ENCODE measurements at regions not wholly inside any gene's neighbourhood (a gene's known extent, or its start where the extent isn't known, plus 50 kb on each side); places are given as distances from the start of the nearest gene placed in this dataset.
"Not testable (repeated sequence)": the region's sequence is repeated elsewhere in the genome, so short reads cannot be mapped to it uniquely, and the experiment has no call there.

DNA sequence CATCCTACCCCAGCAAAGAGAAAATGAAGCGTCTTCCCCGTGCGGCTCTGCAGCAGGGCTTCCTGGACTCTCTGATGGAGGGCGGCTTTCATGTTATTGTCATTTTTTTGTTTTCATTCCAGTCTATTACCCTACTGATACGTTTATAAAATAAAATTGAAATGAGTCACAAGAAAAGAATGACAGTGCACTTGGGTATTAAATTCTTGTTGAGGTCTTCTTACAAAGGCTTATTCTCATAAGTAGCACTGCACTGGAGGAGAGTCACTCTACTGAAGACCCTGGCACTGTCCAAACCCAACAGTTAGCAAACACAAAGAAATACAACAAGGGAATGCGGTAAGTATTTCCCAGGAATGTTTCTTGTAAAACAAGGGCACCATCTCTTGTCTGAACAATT is 379.3 kb downstream of the MAFB start:
- no peak for DNase-seq

DNA sequence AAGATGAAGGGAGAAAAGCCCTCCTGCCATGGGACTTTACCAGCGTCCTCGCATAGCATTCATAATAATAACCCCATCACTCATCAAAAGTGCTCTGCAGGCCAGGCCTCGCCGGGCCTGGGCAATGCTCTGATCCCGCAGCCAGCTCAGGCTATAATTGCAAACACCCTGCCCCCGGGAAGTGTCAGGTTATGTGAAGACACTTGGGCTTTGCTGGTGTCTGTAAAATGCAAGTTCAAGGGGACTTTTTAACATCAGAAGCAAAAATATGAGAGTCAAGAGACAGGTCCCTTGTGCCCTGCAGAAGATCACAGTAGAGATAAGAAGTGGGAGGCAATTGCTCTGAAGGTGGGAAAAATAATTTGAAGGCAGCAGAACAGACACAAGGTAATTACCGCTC is 381.0 kb downstream of the MAFB start:
- DNase-seq = no peak

DNA sequence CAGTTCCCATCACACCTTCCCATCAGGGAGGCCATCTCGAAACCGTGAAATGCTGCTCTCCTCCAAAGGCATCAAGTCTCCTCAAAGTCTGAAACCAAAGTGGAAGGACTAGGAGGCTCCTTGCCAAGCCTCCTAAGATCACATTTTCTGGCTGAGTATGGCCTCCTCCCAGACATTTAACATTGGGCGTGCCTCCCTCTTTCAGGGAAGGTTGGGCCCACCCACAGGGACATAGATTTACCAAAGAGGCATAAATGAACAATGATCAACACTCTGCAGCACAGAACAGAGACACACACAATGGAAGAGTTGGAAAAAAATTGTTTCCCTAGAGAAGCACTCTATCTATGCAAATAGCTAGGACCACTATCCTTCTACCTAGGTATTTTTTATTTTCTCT is 381.8 kb downstream of the MAFB start:
- DNase-seq = no peak

DNA sequence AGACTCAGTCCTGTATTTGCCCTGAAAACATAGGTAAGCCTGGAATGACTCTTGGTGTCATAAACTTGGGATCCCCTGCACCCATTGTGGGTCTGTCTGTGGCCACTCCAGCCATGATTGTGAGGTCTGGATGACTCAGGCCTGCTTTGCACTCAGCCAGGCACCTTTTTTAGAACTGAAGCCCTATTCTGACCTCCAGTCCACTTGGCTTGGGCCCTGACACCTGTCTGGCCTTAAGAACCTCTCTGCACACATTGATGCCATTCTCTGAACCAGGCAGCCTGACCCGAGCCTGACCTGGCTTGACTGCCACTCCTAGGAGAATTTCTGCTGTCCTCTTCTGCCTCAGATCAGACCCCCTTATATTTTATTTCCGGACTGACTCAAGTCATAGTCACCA is 383.7 kb downstream of the MAFB start:
- DNase-seq = no peak

DNA sequence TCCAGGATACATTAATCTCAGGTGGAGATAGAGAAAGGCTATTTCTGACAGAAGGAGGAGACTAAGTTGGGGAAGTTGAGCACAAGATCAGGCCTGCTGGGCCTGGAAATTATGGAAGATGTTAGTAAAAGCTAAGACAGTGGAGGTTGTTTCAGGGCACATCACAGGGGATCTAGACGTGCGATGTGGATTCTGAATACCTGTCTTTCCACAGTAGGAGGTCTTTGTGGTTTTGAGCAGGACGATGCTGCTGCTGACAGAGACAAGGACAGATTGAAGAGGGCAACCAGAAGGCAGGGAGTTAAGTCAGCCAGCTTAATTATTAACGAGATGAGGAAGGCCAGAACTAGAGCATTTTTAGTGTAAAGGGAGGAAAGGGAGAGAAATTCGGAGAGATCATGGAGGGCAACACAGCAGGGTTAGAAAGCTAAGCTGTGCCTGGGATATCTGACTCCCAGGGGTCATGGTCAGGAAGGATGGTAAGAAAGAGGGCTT is 384.9 kb downstream of the MAFB start:
- no peak for DNase-seq

DNA sequence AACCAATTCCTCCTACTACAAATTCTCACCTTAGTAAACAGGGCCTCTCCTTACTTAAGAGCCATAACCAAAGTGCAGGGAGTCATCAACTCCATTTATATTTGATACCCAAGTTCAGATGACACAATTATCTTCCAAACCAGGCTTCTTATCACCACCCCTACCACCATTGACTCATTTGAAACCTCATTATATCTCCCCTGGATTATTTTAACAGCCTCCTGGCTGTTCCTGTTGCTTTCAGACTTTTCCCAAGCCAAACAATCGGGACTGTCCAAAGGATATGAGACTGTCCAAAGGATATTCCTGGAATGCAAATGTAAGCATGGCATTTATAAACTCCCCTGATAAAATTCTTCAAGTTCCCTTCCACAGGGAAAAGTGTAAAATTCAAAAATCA is 394.3 kb downstream of the MAFB start:
- no peak for DNase-seq

DNA sequence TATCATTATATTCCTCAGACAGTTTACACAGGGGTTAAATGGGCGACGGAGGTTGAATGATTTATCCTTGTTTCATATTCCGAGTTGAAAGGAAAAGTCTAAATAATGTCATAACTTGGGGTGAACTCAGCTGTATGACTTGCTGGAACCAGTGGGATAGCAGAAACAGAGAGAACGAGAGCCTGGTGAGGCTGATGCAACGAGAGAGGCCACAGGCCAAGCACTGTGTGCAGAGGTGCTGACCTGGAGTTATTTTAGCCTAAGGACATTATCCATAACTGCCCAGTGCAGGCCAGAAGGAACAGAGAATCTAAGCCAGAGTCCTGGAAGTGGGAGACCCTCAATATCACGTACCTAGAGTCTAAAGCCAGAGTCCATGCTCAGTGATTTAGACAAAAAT is 394.9 kb downstream of the MAFB start:
- no peak for DNase-seq

DNA sequence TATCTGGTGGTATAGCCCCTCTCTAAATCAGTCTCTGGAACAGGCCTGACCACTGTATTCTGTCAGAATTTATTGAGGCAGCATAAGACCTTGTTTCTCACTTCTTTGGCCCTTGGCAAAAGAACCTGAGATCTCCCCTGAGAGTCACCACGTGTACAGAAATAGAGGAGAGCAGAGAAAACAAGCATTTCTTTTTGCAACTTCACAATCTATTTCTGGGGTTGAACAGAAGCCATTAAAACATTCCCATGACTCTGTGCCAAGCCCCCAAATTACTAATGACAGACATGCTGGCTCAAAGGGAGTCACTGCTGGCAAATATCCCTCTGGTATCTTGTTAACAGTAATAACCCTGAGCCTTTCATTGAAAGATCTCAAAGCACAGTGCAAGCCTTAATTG is 395.3 kb downstream of the MAFB start:
- DNase-seq = no peak

DNA sequence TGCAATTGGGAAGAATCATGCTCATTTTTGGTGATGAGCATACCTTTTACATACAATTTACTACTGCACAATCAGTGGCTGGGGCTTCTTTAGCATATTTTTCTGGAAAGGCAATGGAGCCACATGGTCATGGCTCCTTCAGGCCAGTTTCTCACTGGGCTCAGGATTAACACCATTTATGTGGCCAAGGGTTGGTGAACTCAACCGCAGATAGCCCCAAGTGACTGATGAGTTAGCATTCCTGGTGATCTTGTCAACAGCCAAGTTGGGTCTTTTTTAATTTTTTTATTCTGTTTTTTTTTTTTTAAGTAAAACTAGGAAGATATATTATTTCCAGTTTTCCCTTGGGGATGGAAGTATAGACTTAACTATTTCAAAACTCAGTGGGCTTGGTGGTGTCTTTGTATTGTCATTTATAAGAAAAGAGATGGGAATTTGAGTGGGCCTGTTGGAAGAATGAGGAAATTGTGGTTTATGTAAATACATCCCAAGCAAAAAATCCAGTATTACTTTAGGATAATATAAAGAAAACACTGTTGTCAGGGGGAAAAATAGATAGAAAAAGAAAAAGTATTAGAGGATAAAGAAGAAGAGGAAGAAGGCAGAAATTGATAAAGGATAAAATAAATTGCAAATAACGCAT is 397.4 kb downstream of the MAFB start:
- no peak for DNase-seq

DNA sequence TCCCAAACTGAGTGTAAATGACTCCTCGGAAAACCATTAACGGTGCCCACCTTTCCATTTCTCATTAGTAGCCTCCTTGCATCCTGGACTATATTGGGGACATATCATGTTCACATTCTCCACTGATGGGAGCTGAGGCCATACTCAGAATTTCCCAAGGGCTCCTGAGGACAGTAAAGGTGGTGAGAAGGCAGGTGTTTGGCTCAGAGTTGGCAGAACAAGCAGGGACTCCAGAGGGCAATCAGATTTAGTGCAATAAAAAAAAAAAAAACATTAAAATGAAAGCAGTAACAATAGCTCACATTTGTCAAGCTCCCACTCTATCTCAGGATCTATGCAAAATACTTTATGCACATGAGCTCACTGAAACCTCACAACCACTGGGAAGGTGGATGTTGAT is 401.4 kb downstream of the MAFB start:
- no peak for DNase-seq

DNA sequence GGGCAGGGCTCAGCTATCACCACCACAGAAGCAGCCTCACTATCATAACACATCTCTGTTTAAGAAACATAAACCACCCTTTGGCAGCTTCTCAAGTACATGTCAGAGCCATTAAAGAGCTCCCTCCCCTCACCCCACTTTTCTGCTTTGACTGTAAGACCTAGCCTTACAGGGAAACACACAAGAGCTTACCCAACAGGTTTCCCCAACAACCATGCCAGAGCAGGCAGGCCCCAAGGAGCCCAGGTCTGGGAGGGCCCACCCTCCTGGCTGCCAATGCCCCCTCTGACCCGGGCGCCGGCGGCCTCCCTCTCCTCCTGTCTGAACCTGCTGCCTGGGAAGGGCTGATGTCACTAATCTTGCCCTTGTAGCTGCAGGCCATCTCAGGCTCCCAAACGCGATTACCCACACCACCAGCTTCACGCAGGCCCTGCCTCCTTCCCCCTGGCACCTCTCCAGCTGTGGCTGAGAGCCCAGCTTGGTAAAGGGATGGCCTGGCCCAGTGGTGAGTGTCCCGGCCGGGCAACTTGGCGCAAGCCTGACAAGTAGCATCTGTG is 402.0 kb downstream of the MAFB start:
- DNase-seq = no peak

DNA sequence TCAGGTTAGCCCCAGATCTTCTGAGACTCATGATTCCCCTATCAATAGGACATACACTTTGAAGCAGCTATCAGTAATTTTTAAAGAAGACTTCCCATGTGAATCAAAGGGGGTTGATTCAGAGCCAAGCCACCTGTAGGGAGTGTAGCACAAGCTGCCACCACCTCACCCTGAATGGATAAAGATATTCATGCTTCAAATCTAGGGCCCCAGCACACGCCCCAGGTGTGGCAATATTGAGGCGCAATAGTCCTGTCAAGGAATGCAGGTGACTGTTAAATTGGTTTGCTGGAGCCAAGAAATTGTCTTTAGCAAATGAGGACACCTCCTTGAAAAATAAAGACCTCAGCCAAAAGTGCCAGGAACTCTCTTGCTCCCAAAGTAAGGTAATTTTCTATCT is 404.4 kb downstream of the MAFB start:
- DNase-seq = no peak

DNA sequence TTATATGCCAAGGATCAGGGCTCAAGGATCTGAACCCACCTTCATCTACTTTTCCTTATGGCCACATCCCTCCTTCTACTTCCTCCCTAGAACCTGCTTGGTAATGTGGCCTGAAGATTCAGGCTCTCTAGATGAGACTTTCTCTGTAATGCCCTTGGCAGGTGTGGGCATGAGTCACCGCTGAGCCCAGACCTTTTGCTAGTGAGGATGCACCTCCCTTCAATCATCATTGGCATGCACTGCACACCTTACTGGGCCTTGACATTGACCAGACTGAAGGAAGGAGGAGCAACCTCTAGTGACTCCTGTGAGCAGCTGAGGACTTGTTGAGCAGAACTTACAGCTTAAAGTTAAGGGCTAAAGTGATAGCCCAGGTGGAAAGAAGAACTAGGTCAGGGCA is 405.3 kb downstream of the MAFB start:
- no peak for DNase-seq

DNA sequence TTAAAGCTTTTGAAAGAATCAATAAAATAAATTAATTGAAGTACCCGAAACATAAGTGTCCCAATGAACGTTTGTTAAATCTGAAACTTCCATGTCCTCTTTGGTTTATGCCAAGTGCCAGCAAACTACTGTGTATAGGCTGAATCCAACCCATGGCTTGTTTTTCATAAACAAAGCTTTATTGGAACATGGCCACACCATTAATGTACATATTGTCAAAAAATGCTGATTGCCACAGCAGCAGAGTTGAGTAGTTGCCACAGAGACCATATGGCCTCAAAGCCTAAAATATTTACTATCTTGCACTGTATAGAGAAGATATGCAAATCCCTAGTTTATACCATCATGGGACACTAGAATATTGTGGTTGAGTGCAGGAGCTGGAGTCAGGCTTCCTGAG is 406.1 kb downstream of the MAFB start:
- no peak for DNase-seq

DNA sequence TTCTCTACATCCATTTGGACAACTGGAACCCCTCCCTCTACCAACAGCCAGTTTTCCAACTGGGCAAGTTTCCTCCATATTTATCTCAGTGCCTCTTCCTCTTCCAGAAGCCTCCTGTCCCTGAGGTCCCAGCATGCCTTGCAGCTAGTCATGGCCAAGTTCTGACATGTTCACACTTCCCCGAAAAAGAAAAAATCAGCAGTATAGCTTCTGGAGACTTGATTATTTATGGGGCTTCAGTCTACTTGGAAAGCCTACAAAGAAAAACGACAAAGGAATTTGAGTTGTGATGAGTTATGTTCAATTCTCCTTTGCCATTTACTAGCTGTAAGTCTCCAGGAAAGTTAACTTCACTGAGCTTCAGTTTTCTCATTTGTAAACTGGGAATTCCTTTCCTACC is 406.5 kb downstream of the MAFB start:
- DNase-seq = no peak

DNA sequence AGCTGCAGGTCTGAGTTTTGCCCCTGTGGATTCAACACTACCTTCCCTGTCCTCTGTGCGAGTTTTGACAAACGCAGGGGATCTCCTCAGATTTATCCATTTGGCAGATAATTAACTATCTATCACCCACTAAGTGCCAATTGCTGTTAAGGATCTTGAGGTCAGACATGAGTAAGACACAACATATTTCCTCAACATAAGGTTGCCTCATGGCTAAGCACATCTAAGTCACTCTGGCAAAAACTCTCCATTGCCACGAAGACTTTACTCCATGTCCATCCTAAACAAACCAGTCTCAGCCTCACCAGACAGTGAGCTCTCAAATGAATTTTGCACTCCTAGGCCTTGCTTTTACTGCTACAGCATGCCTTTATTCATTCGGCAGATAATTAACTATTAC is 408.4 kb downstream of the MAFB start:
- DNase-seq = no peak

DNA sequence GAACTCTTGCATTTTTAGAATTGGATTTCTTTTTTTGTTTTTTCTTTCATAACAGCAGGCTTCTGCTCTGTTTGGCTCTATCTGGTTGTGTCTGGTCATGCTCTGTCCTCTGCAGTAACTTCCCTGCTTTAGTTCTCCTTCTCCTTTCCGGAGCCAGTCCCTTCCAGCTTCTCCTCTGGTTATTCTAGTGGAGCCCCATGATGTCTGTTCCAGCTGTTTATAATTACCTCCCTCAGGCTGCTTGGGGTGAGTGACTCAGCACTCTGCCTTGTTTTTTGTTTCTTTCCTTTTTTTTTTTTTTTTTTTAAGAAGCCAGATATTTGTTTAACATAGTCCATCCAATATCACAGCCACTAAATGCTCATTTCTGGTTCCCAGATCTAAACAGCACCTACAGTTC is 409.6 kb downstream of the MAFB start:
- no peak for DNase-seq

DNA sequence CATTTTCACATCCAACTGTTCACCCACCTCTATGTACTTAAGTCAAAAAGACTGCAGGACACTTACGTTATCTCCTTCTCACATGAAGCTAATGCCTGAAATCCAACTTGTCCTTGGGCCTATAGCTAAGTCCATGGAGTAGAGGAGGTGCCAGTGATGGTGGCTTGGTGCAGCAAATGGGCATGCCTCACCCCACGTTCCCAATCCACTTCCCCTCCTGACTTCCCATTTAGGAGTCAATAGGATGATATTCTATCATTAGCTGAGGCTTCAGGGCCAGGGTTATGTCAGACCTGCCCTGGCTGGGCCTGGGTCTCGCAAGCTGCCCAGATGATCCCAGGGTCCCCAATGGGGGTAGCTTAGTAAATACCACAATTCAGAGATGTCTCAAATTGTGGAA is 410.4 kb downstream of the MAFB start:
- no peak for DNase-seq

DNA sequence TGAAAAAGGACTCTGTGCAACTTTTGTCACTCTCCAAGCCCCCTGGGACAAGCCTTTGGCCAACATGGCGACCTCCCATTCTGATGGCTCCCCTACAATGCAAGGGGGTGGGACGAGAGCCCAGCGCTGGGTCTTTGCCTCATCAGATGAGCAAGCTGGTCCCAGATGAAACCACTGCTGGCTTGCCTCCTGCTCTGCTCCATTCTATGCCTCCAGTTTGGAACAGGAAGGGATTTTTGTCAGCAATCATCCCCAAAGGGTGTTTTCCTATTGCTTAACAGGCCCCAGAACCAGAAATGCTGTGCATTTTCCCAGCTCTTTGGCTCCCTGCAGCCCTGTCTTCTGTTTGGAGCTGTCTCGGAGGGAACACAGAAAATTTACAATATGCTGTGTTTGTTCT is 412.7 kb downstream of the MAFB start:
- no peak for DNase-seq

DNA sequence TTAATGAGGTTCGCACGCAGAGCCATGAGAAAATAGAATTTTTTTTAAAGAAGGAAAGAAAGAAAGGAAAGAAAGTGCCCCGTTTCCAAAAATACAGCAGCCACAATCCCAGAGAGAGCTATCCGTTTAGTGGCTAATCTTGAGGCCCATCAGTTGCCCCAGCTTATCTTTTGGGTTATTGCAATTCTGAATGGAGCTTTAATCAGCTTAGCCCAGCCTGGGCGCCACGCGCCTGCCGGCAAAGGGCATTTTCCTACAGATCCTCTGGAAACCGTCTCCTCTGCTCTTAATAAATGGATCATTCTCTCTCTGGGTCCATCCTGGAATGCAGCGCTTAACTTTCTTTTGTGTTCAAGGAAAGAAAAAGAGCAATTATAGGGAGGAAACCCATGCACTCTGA is 413.3 kb downstream of the MAFB start:
- no peak for DNase-seq

DNA sequence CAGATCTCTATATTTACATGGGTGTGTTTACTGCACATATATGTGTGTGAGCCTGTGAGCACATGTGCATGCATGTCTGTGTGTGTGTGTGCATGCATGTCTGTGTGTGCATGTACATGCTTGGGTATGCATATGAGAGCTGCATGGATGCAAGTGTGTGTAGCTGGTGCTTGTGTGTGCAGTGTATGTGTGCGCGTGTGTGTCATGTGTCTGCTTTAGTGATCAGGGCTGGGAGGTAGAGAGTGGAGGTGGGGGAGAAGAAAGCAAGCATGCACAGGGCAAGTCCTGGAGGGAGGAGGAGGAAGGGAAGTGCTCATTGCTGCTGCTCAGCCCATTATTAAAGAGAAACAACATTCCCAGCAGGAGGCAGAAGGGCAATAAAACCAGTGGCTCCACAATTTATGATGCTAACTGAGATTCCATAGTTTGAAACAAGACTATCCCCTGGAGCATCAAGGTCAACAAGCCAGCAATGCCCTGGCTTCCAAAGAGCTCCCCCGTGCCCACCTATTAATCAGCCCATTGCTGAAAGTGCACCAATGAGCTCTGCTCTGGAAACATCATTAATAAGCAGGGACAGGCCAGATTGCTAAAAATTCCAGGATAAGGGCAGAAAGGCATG is 414.0 kb downstream of the MAFB start:
- DNase-seq = no peak

DNA sequence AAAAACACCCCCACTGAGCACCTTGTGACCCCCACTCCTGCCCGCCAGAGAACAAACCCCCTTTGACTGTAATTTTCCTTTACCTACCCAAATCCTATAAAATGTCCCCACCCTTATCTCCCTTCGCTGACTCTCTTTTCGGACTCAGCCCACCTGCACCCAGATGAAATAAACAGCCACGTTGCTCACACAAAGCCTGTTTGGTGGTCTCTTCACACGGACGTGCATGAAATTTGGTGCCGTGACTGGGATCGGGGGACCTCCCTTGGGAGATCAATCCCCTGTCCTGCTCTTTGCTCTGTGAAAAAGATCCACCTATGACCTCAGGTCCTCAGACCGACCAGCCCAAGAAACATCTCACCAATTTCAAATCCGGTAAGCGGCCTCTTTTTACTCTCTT is 419.8 kb downstream of the MAFB start:
- DNase-seq = not testable (repeated sequence)

DNA sequence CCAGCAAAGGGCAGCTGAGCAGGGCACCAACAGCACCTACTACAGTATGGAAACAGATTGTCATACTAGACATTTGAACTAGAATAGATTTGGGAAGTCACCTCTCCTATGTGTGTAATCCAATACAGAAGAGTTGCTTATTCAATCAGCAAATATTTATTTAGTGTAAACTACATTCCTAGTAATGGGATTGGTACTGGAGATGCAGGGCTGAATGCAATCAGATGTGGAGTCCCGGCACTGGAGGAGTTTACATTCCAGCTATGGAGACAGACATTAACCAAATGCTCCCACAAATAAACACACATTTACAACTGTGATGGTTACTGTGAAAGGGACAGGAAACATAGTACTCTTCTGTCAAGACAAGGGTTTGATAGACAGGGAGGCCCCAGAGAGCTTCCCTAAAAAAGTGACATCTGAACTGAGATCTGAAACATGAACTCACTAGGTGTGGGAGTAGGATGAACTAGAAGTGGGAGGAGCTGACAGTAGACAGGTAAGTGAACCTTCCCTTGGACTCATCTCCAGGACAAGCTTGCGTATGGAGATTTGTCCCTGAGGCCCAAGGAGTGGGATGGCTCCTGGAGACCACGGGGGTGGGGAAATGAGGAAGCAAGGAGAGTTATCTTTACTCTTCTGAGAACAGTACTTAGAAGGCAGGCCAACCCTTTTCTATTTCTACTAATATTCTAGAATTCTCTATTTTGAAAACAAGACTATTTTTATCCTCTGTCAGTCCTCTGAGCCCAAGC is 420.5 kb downstream of the MAFB start:
- no peak for DNase-seq
